GM03348 (cell line): ENCODE measurements at regions not wholly inside any gene's neighbourhood (a gene's known extent, or its start where the extent isn't known, plus 50 kb on each side); places are given as distances from the start of the nearest gene placed in this dataset.
"Not testable (repeated sequence)": the region's sequence is repeated elsewhere in the genome, so short reads cannot be mapped to it uniquely, and the experiment has no call there.

ENCODE experiments used
- DNase-seq: peaks from one replicate; pipeline ENCODE4 v3.0.0; 2012; ENCODE audit warnings: low spot score

DNA sequence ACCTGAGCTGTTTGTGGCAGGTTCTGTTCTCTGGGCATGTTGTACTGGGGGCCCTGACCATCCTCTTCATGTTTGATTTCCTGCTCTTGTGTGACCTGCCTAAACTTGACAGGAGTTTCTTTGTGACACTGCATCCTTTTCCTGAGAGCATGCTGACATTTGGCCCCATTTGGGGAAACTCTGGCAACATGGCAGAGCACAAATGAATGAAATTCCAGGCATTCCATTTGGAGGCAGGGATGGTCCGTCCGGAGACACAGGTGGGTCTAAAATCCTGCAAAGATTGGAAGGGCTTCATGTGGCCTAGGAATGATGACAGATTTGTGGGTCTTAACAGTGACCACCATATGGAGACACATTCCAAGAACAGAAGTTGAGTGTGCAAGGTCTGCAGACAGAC, 184.0 kb downstream of the FCRL5 start:
- no peak for DNase-seq

DNA sequence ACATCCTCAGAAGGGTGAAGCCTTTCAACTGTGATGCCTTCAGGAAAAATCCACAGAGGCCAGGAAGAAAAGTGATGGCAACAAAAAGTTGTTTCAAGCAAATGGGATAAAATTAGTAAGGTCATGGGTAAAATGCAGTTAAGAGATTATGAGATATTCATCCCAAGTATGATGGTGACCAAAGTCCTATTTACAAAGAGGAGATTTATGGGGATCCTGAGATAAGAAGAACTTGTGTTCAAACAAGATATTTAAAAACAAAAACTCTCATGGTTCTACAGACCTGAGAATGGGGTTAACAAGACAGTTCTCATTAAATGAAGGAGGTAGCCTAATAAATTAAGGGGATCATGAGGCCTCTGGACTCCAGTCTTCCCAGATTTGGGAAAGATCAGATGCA, 184.4 kb downstream of the FCRL5 start:
- no peak for DNase-seq

DNA sequence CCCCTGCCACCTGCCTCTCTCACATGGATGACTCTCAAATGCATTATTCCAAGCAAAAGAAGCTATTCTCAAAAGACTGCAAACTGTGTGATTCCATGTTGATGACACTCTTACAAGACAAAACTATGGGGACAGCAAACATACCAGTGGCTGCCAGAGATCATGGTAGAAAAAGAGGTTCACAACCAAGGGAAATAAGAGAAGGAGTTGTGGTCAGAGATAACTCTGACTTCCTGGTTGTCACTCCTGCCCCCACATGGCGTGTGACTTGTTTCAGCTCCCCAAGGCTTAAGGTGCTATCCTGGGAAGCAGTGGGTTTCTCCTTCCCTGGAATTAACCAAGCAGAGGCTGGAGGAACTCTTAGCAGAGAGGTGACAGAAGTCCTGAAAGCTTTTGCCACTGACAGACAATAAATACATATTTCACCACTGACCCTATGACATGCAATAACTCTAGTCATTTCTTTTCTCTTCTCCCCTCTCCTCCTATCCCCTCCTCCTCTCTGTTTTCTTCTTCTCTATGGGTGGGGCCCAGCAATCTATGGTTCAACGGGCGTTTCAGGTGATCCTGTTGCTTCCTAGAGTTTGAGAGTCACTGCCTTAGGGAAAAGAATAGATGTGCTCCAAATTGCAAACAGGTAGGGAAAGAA, 185.1 kb downstream of the FCRL5 start:
- no peak for DNase-seq

DNA sequence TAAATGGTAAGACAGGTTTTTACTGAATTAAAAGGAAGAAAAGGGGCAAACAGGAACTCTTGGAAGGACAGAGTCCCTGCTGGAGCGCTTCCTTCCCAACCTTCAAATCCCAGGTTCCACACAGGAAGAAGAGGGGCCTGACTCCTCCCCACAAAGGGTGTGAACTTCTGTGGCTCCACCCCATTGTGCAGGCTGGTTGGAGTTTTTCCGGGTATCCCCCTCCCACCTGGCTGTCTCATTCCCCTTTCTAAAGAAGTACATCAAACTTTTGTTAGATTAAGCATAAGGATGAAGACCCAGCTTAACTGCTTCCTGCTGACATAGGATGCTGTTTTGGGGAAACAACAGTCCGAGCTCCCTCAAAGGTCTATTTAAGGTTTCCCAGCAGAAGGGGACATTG, 187.7 kb downstream of the FCRL5 start:
- no peak for DNase-seq

DNA sequence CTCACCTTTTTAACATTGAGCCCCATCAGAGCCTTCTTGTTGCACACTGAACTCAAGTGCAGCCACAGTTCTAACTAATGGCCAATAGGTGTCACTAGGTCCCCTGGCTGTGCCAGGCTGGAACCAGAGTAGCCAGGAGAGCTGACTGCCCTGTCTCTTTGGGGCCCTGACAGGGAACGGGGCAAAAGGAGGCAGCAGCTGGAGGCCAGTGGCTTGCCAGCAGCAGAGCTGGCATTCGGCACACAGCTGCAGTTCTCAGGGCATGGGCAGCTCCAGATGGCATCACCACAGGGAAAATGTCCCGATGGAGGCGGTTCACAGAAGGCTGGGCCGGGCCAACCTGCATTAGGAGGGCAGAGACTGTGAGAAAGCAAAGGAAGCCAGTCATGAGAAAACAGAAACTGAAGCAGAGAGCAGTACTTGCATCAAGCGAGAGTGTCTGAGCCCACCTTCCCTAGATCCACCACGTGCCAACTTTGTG, 188.6 kb downstream of the FCRL5 start:
- peak; percentile 63 for DNase-seq

DNA sequence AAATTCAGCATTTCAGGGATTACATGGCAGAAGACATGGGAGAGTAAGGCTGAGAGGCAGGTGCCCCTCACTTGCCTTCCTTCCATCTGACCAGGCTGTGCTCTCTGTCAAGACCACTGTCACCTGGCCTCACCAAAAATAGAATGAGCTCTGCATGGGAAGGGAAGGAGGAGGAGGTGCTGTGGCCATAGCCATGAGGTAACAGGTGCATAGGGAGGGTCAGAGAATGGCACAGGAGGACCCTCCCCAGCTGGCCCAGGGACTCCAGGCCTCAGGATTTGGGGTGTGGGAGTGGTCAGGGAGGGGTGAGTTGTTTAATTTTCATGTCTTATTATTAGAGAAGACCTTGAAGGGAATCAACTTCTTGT, 192.3 kb downstream of the FCRL5 start:
- no peak for DNase-seq

DNA sequence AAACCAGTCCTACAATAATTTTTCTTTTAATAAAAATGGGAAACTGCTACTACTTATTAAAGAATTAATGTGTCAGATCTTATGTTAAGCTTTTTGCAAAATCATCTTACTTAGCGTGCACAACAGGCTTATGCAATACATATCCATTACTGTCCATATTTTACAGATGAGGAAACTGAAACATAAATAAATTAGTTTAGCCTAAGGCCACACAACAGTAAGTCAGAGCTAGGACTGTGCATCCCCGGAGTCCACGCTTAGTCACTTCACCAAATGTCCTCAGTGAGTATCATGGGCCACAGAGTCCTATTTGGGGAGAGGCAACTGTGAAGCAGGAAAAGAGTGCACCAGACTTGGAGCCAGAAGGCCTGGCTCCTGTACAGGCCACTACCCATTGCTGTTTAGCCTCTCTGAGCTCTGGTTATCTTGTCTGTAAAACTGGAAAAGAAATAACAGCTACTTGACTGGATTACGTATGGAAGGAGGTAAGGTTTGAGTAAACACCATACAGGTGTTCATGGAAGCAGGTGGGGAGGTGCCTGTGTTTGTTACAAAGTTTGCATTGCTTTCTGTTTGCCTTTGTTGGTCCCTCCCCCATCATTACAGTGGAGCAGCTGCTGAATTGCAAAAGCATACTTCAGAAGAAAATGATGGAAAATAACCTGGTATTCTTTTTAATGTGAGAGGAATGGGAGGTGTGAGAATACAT, 192.8 kb downstream of the FCRL5 start:
- DNase-seq = no peak

DNA sequence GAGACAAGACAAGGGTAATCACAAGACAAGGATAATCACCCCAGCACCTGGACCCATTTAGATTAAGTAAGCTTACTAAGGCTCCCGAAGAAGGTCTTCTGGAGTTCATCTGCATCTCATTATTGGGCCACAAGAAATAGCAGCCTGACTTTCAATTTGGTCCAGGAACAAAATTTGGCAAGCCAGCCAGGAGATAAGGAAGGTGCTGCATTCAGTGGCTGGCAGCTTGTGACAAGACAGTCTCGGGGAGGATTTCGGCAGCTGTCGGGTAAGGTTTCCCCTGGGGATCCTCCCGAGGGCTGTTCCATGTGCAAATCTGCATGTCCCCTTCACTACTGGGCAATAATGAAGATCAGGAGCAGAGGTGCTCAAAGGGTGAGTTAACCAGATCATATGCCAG, 195.2 kb downstream of the FCRL5 start:
- DNase-seq = no peak

DNA sequence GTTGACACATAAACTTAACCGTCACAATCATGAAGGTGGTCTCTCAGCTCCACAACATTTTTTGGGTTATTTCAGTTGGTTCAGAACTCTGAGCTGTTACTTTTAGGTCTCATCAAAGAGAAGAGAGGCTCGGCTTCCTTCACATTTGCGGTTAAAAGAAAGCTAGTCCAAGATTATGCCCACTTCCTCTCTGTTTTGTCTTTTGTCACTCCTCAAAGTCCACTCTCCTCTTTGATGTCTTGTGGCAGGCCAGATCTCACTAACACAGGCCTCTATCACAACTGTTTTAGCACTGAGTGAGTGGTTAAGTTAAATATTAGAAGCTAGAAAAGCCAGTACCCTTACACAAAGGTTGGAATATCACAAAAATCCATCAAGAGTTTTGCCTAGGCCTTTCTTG, 195.7 kb downstream of the FCRL5 start:
- DNase-seq = no peak

DNA sequence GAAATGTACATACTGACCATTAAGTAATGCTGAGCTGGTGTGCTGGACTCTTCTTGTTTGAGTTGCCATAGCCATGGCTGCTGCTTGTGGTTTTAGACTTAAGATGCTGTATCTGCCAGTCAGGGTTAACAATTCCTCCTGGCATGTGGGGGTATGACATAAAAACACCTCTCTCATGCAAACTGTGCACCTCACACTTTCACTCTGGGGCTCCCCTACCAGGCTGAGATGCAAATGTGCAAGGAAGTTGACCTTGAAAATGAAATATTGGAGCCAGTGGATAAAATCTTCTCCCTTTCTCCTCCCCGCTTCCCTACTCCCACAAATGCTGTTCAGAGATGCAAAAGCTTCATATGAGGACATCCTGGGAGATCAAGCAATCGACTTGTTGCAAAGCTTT, 198.8 kb downstream of the FCRL5 start:
- DNase-seq = no peak

DNA sequence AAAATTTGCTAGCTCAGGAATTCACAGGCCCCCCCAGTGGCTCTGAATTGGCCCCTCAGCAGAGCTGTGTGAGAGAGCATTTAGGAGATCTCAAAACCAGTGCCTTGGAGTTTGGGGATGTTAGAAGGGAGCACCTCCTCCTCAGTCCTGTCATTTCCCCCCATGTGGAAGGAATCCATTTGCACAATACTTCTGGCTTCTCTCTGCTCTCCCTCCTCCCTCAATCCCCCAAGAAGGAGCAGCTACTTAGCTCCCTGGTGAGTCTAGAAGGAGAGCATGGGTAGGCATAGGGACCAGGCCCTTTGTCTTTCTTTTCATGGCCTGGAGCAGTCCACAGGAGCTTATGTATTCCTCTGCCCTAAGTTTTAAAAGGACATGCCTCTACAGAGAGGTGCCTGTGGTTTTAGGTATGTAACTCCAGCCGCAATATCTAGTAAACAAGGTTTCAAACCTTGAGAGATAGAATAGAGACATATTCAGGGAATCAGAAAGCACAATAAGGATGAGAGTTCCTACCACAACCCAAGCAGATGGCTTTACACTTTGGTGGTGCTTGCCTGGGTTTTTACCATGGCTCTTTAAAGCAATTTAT, 199.4 kb downstream of the FCRL5 start:
- DNase-seq = no peak

DNA sequence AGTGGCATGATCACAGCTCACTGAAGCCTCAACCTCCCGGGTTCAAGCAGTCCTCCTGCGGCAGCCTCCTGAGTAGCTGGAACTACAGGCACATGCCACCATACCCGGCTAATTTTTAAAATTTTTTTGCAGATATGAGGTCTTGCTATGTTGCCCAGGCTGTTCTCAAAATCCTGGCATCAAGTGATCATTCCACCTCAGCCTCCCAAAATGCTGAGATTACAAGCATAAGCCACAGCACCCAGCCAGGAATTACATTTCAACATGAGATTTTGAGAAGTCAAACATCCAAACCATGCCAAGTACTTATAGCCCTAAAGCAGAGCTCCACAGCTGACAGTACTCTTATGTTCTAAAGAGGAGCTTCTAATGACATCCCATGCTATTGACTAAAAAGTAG, 200.1 kb downstream of the FCRL5 start:
- DNase-seq = no peak

DNA sequence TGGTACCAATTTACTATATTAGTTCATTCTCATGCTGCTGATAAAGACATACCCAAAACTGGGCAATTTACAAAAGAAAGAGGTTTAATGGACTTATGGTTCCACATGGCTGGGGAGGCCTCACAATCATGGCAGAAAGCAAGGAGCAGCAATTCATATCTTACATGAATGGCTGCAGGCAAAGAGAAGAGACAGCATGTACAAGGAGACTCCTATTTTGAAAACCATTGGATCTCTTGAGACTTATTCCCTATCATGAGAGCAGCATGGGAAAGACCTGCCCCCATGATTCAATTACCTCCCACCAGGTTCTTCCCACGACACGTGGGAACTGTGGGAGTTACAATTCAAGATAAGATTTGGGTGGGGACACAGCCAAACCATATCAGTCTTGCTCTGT, 200.5 kb downstream of the FCRL5 start:
- not testable (repeated sequence) for DNase-seq

DNA sequence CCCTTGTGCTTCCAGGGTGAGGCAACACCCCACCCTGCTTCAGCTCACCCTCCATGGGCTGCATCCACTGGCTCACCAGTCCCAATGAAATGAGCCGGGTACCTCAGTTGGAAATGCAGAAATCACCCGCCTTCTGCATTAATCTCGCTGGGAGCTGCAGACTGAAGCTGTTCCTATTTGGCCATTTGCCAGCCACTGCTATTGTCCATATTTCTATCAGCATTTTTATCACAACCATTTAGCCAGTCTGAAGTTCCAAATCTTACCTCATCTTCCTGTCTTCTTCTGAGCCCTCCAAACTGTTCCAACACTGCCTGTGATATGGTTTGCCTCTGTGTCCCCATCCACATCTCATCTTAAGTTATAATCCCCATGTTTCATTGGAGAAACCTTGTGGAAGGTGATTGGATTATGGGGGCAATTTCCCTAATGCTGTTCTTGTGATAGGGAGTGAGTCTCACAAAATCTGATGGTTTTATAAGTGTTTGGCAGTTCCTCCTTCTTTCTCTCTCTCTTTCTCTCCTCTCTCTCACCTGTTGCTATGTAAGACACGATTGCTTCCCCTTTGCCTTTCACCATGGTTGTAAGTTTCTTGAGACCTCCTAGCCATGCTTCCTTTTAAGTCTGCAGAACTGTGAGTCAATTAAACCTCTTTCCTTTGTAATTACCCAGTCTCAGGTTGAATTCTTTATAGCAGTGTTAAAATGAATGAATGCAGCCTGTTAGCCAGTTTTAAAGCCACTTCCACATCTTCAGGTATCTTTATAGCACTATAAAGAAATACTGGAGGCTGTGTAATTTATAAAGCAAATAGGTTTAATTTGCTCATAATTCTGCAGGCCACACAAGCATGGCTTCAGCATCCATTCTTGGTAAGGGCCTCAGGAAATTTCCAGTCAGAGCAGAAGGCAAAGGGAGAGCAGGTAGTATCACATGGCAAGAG, 203.5 kb downstream of the FCRL5 start:
- no peak for DNase-seq

DNA sequence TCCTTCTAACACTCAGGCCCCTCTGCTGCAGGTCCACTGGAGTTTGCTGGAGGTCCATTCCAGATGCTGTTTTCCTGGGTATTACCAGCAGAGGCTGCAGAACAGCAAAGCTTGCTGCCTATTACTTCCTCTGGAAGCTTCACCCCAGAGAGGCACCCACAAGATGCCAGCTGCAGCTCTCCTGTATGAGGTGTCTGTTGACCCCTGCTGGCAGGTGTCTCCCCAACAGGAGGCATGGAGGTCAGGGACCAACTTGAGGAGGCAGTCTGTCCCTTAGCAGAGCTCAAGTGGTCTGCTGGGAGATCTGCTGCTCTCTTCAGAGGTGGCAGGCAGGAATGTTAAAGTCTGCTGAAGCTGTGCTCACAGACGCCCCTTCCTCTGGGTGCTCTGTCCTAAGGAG, 204.8 kb downstream of the FCRL5 start:
- no peak for DNase-seq

DNA sequence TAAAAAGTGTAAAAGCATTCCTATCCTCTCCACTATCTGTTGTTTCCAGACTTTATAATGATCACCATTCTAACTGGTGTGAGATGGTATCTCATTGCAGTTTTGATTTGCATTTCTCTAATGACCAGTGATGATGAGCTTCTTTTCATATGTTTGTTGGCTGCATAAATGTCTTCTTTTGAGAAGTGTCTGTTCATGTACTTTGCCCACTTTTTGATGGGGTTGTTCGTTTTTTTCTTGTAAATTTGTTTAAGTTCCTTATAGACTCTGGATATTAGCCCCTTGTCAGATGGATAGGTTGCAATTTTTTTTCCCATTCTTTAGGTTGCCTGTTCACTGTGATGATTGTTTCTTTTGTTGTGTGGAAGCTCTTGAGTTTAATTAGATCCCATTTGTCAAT, 199.6 kb upstream of the ETV3 start:
- DNase-seq = not testable (repeated sequence)

DNA sequence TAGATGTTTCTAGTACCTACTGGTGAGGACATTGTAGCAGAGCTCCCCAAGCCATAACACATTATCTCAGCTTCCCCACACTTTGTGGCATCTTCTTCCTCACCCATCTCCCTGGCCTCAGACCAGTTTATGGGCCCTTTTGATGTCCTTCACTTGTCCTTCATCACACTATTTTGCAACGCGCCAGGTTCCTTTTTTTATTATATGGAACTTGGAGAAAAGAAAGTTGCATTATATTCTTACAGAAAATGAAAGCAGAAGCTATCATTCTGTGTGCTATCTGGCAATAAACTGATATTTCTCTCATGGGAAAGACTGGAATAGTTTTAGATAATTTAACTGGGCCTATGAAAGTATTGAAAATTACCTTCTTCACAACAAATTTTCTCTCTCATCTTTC, 196.9 kb upstream of the ETV3 start:
- no peak for DNase-seq

DNA sequence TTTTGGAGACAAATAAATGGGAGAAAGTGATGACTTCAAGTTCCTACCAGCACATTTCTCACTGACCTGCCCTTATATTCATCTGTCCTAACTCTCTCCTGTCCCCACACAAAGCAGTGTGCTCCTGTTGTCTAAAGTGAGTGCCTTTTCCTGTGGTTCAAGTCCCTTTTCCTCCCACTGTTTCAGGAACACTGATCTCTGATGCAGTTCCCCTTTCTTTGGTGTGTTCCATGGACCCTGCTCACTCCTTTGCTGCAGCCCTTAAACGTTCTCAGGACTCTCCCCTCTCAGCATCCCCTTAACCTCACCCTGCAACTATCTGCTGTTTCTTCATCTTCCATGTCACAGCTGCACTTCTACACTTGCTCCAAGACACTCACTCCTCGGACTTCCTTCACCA, 195.8 kb upstream of the ETV3 start:
- no peak for DNase-seq

DNA sequence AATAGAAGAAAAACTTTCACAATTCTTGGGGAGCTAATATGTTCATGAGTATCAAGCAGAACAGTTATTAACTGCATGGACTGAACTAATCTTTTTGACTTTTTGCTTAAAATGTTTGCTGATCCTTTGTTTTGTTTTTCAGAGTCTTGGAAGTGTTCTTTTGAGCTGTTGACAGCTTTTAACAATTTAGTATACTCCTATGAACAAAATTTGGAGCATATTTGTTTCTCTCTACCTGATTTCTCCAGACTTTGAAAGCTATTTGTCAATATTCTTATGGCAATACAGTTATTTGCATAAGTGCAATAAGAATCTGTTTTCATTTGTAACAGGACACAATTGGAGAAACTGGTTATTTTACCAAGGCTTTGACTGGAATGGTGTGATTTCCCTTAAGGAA, 192.0 kb upstream of the ETV3 start:
- DNase-seq = not testable (repeated sequence)

DNA sequence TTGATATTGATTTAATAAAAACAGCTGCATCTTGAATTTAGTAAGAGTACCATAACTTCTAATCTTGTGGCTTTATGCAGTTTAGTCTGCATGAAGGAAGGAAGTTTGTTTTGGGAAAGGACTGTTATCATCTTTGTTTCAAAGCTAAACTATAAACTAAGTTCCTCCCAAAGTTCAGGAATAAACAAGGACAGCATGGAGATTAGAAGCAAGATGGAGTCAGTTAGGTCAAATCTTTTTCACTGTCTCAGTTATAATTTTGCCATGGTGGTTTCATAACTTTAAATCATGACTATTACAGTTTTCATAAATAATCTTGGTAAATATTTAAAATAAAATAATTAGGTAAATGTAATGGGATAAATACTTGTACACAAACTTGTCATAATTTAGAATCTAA, 189.9 kb upstream of the ETV3 start:
- DNase-seq = not testable (repeated sequence)

DNA sequence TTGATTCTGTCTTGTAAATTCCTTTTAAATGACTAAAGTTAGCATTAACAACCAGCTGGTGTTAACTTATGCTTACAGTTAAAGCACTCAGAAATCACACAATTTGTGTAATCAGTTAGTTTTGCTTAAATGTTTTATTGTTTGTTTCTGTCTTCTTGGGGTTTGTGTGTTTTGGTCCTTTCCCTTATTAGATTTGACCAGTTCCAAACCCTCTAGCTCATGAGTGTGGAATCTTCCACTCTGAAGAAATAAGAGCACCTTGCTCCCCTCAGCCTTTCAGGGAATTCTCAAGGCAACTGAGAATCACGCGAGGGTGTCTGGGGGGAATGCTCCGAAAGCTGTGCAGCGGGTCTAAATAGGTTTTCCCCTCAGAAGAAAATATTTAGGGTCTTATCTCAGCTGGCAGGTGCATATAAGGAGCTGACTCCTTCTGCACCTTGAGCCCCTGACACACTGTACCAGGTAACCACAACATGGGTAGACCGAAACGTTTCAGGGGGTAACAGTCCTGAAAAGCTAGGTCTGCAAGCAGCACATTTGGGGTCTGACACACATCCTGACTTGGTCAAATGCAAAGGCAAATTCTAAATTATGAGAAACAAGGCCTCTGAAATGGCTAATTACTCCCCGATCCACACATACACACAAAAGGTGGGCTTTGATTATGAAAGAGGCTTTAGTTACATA, 188.1 kb upstream of the ETV3 start:
- no peak for DNase-seq

DNA sequence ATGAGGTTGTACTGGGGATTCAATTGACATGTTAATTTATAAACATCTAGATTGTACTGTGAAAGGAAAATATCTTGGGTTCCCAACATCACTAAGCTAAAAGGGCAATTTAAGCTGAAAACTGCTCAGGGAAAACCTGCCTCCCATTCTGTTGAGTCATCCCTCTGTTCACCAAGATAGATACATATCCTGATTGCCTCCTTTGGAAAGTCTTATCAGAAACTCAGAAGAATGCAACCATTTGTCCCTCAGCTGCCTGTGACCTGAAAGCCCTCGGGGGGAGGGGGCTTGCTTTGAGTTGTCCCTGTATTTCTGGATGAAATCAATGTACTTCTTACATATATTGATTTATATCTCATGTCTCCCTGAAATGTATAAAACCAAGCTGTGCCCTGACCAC, 187.0 kb upstream of the ETV3 start:
- no peak for DNase-seq
